Suprapubic skin (tissue), 4 donors: ENCODE measurements at regions not wholly inside any gene's neighbourhood (a gene's known extent, or its start where the extent isn't known, plus 50 kb on each side); places are given as distances from the start of the nearest gene placed in this dataset.

ENCODE experiments used
- DNase-seq, 2 donors: peaks; one replicate each; pipeline ENCODE4 v3.0.0-alpha.2; 2019; ENCODE audit warnings: low spot score in 2 of 2
- H3K27ac ChIP-seq: fragments of 200-600 bp; sonication (generic); one replicate; pipeline ENCODE4 v1.5.1; 2019
- H3K27me3 ChIP-seq: fragments of 200-600 bp; sonication (generic); one replicate; pipeline ENCODE4 v1.5.1; 2019
- H3K36me3 ChIP-seq: fragments of 200-600 bp; sonication (generic); one replicate; pipeline ENCODE4 v1.5.1; 2019
- H3K4me1 ChIP-seq: fragments of 200-600 bp; sonication (generic); one replicate; pipeline ENCODE4 v1.5.1; 2019
- H3K4me3 ChIP-seq: fragments of 200-600 bp; sonication (generic); one replicate; pipeline ENCODE4 v1.5.1; 2019; ENCODE audit warnings: mild to moderate bottlenecking
- H3K9me3 ChIP-seq: fragments of 200-600 bp; sonication (generic); one replicate; pipeline ENCODE4 v1.5.1; 2019
- EP300 ChIP-seq: sonication (generic); formaldehyde crosslinking; IDR thresholded peaks from one replicate; pipeline ENCODE4 v1.6.1; 2017; ENCODE audit warnings: antibody characterized with exemption
- POLR2A ChIP-seq, 2 donors: fragments of 450-650 bp; IDR thresholded peaks; one replicate each; pipeline ENCODE4 v1.6.1; 2017; ENCODE audit warnings: antibody characterized with exemption in 2 of 2, mild to moderate bottlenecking in 2 of 2, moderate library complexity in 2 of 2
- POLR2AphosphoS5 ChIP-seq, 3 donors: sonication (generic); formaldehyde crosslinking; IDR thresholded peaks; one replicate each; pipeline ENCODE4 v1.6.1; 2017; ENCODE audit warnings: antibody characterized with exemption in 3 of 3
- WGBS: methylation state at CpG from one replicate; pipeline ENCODE4 v1.1.5; 2018; 5-methylcytosine and 5-hydroxymethylcytosine counted together
- TF ChIP-seq, protein P1 (sequence below), 2 donors: fragments of 200-600 bp in 1 of 2; fragments of 450-650 bp in 1 of 2; sonication (generic) in 1 of 2; IDR thresholded peaks; one replicate each; pipeline ENCODE4 v1.5.1; 2016 to 2019; ENCODE audit warnings: antibody characterized with exemption in 2 of 2, mild to moderate bottlenecking in 1 of 2, moderate library complexity in 1 of 2

DNA sequence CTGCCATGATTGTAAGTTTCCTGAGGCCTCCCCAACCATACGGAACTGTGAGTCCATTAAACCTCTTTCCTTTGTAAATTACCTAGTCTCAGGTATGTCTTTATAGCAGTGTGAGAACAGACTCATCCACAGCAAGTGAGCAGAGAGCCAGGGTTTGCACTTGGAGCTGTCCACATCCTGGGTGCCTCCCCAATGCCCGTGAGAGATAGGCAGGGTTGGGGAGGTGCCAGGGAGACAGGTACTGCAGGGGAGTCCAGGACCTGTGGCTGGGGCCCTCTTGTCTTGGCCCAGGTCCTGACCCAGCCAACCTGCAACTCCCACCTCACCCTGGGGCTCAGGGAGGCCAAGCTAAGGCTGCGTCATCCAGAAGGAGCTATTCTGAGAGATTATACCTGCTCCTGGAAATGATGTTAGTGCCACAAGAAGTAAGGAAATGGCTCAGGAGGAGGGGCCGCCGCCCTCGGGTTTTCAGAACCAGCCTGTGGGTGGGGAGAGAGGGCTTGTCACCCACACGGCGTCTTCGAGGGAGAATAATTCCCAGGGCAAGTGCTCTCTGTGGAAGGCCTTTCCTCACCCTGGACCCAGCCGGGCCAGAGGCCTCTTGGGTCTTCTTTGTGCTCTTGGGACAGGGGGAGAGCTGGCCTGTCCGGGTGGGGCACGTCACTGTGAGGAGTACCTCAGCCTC, 66.5 kb downstream of the ADRA2C start:
- WGBS, result 81% methylated on average over 7 of the region's 12 CpGs
- TF ChIP-seq POLR2AphosphoS5 (IDR thresholded peaks at IDR 0.05), result no peak
- no peak for TF ChIP-seq EP300
- TF ChIP-seq, protein P1, sequence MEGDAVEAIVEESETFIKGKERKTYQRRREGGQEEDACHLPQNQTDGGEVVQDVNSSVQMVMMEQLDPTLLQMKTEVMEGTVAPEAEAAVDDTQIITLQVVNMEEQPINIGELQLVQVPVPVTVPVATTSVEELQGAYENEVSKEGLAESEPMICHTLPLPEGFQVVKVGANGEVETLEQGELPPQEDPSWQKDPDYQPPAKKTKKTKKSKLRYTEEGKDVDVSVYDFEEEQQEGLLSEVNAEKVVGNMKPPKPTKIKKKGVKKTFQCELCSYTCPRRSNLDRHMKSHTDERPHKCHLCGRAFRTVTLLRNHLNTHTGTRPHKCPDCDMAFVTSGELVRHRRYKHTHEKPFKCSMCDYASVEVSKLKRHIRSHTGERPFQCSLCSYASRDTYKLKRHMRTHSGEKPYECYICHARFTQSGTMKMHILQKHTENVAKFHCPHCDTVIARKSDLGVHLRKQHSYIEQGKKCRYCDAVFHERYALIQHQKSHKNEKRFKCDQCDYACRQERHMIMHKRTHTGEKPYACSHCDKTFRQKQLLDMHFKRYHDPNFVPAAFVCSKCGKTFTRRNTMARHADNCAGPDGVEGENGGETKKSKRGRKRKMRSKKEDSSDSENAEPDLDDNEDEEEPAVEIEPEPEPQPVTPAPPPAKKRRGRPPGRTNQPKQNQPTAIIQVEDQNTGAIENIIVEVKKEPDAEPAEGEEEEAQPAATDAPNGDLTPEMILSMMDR (IDR thresholded peaks at IDR 0.05), result no peak
- no peak for TF ChIP-seq POLR2A (IDR thresholded peaks at IDR 0.05)
- no peaks in the 10 kb centered on the region for H3K36me3 ChIP-seq
- peaks cover 77% of the 10 kb centered on the region for H3K27me3 ChIP-seq
- H3K4me3 ChIP-seq, result no peak overlapping the region
- DNase-seq, result no peak
- H3K27ac ChIP-seq, result no peak overlapping the region
- H3K9me3 ChIP-seq, result no peaks in the 10 kb centered on the region
- peaks cover 6% of the 10 kb centered on the region for H3K4me1 ChIP-seq

DNA sequence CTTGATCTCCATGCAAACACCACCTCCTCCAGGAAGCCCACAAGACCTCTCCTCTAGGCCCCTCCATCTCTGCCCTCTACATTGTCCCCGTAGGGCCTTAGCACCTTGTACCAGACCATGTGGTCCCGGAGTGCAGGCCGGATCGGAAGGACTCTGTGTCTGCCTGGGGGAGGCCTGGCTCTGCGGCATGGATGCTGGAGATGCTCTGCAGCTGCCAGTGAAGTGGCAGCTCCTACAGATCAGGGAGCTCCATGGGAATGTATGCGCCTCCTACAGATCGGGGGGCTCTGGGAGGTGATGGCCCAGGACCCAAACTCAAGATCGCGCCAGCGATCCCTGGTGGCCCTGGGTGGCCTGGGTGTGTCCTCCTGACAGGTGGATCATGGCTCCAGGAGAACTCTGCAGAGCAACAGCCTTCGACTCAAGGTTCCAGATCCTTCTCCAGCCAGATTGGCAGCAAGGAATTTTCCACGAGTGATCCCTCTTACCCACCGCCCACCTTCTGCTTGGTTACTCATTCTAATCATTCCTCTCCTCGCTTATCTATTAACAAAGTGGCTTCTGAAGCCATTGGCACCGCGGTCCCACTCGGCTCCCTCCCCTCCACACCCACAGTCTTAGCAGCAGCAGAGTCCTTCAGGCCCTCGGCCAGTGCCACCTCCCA, 67.3 kb downstream of the ADRA2C start:
- TF ChIP-seq EP300 (no peak), POLR2A (IDR thresholded peaks at IDR 0.05) (no peak), POLR2AphosphoS5 (IDR thresholded peaks at IDR 0.05) (no peak)
- TF ChIP-seq, protein P1 (IDR thresholded peaks at IDR 0.05), result no peak
- 81% methylated on average over 15 of the region's 18 CpGs for WGBS
- Histone ChIP-seq H3K27me3 (peaks cover 79% of the 10 kb centered on the region), H3K9me3 (no peaks in the 10 kb centered on the region), H3K4me1 (no peaks in the 10 kb centered on the region), H3K27ac (no peak overlapping the region), H3K4me3 (no peak overlapping the region), H3K36me3 (no peaks in the 10 kb centered on the region)
- DNase-seq, result no peak

DNA sequence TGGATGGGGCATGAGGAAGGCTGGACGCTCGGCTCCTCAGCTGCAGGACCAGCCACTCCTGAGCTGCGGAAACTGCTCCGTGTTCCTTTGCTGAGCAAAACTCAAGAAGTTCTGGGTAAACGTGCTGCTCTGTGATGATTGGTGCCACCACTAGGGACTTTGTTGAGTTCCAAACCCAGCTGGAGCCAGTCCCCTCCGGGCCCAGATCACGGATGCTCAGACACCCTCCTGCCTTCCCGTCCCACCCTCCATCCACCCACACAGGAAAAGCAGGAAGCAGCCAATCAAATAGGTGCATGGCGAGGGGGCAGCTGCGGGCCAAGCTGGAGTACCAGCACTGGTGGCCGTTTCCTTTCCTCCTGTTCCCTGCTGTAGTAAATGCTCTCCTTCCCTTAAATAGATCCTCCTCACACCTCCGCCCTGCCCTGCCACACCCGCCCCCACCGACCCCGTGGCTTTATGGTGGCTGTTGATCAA, 68.0 kb downstream of the ADRA2C start:
- 24% methylated on average over 14 of the region's 15 CpGs for WGBS
- no peaks in the 10 kb centered on the region for H3K4me1 ChIP-seq
- TF ChIP-seq POLR2A (IDR thresholded peaks at IDR 0.05) (no peak), EP300 (no peak), POLR2AphosphoS5 (IDR thresholded peaks at IDR 0.05) (no peak)
- TF ChIP-seq, protein P1 (IDR thresholded peaks at IDR 0.05), result no peak
- H3K9me3 ChIP-seq, result no peaks in the 10 kb centered on the region
- H3K4me3 ChIP-seq, result no peak overlapping the region
- no peak overlapping the region for H3K27ac ChIP-seq
- H3K36me3 ChIP-seq, result no peaks in the 10 kb centered on the region
- no peak for DNase-seq
- peaks cover 74% of the 10 kb centered on the region for H3K27me3 ChIP-seq

DNA sequence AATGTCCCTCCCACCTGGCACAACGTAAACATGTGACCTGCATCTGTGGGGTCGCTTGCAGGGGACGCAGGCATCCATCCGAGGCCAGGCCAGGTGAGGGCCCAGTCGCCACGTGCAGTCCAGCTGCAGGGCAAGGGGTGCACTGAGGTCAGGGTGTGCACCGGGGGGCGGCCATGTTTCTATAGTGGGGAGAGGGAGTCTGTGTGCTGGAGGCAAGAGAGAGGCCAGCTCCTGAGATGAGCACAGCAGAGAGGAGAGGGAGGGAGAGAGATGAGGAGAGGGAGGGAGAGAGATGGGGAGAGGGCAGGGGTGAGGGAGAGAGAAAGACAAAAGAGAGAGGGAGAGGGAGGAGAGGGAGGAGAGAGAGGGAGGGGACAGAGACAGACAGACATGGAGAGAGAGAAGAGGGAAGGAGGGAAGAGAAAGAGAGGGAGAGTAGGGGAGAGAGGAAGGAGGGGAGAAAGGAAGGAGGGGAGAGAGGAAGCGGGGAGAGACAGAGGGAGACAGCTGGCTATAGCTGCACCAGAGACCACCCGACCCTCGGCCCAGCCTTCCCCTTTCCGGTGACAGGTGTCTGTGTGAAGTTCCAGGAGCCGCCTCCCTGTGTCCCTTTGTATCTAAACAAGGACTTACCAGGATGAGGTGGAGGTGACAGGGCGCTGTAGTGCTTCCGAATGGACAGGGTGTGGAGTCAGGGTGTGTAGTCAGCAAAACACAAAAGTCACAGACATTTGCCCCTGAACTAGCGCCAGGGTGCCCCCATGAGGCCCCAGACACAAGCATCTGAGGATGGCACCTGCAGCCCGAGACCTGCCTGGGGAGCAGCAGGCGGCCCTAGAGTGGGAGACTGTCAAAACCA, 68.7 kb downstream of the ADRA2C start:
- H3K27me3 ChIP-seq, result peaks cover 68% of the 10 kb centered on the region
- H3K4me1 ChIP-seq, result no peaks in the 10 kb centered on the region
- no peak for DNase-seq
- TF ChIP-seq POLR2A (IDR thresholded peaks at IDR 0.05) (no peak), EP300 (no peak), POLR2AphosphoS5 (IDR thresholded peaks at IDR 0.05) (no peak)
- TF ChIP-seq, protein P1 (IDR thresholded peaks at IDR 0.05), result no peak
- 37% methylated on average over 17 of the region's 18 CpGs for WGBS
- H3K36me3 ChIP-seq, result no peaks in the 10 kb centered on the region
- no peaks in the 10 kb centered on the region for H3K9me3 ChIP-seq
- H3K27ac ChIP-seq, result no peak overlapping the region
- H3K4me3 ChIP-seq, result no peak overlapping the region
